SK-N-SH (cell line): ENCODE measurements at regions not wholly inside any gene's neighbourhood (a gene's known extent, or its start where the extent isn't known, plus 50 kb on each side); places are given as distances from the start of the nearest gene placed in this dataset.
A peak's percentile ranks its signal among the peaks of the same experiment; 100 is the strongest.

Source experiments
- CTCF ChIA-PET: fragments of 300-600, 350-600 bp; formaldehyde crosslinking; extraction: SDS; loops from one replicate; lab custom pipeline; 2021; lab: Yijun Ruan, JAX
- POLR2A ChIA-PET: fragments of 350-600 bp; sonication (Branson Sonifier 250); formaldehyde crosslinking; extraction: SDS; loops from one replicate; lab custom pipeline; 2020; ENCODE audit warnings: antibody characterized with exemption, inconsistent platforms; lab: Yijun Ruan, JAX
- DNase-seq: peaks from one replicate; pipeline ENCODE4 v3.0.0; 2012
- H2AFZ ChIP-seq: fragments of 200-600 bp; sonication (generic); 2 replicates; pipeline ENCODE4 v1.8.1; 2016; ENCODE audit warnings: antibody characterized with exemption, mild to moderate bottlenecking, low read depth
- H3F3A ChIP-seq: fragments of 200-600 bp; sonication (generic); replicated peaks from 2 replicates; pipeline ENCODE3; 2016; ENCODE audit warnings: antibody characterized with exemption, mild to moderate bottlenecking; ENCODE audit not compliant: insufficient read depth
- H3K27ac ChIP-seq, 2 experiments: fragments of 200-500 bp in 1 of 2; fragments of 200-600 bp in 1 of 2; sonication (Bioruptor generic) in 1 of 2; sonication (generic), shearing (Covaris generic) in 1 of 2; 2 replicates each; pipeline versions ENCODE4 v1.5.1 to v1.6.1; 2014 to 2016; ENCODE audit warnings: low read depth in 2 of 2, inconsistent platforms in 1 of 2, low read length in 1 of 2, mild to moderate bottlenecking in 1 of 2, mixed read lengths in 1 of 2
- H3K27me3 ChIP-seq: fragments of 200-600 bp; sonication (generic), shearing (Covaris generic); 2 replicates; pipeline ENCODE4 v1.6.1; 2016; ENCODE audit warnings: mixed run types; ENCODE audit not compliant: insufficient read depth
- H3K36me3 ChIP-seq, 2 experiments: fragments of 200-500 bp in 1 of 2; fragments of 200-600 bp in 1 of 2; sonication (Bioruptor generic) in 1 of 2; sonication (generic) in 1 of 2; replicated peaks in 1 of 2; 2 replicates each; pipeline versions ENCODE3 to v1.5.1; 2014 to 2016; ENCODE audit warnings: low read length in 1 of 2, mild to moderate bottlenecking in 1 of 2; ENCODE audit not compliant: insufficient read depth in 2 of 2, control insufficient read depth in 1 of 2
- H3K4me1 ChIP-seq, 2 experiments: fragments of 200-500 bp in 1 of 2; fragments of 200-600 bp in 1 of 2; sonication (Bioruptor generic) in 1 of 2; sonication (generic), shearing (Covaris generic) in 1 of 2; 2 replicates each; pipeline versions ENCODE4 v1.5.1 to v1.6.1; 2014 to 2016; ENCODE audit warnings: low read depth in 1 of 2, low read length in 1 of 2, mixed run types in 1 of 2; ENCODE audit not compliant: insufficient read depth in 2 of 2, control insufficient read depth in 1 of 2
- H3K4me2 ChIP-seq: fragments of 200-600 bp; sonication (generic), shearing (Covaris generic); 2 replicates; pipeline ENCODE4 v1.6.1; 2017; ENCODE audit warnings: mixed run types
- H3K4me3 ChIP-seq, 2 experiments: fragments of 200-500 bp in 1 of 2; fragments of 200-600 bp in 1 of 2; sonication (Bioruptor generic) in 1 of 2; sonication (generic), shearing (Covaris generic) in 1 of 2; 2 replicates each; pipeline versions ENCODE4 v1.5.1 to v1.8.1; 2014 to 2016; ENCODE audit warnings: low read depth in 2 of 2, inconsistent platforms in 1 of 2, low read length in 1 of 2, mild to moderate bottlenecking in 1 of 2, mixed read lengths in 1 of 2, moderate library complexity in 1 of 2
- H3K79me2 ChIP-seq: fragments of 200-600 bp; sonication (generic); 2 replicates; pipeline ENCODE4 v1.8.1; 2017; ENCODE audit warnings: mild to moderate bottlenecking; ENCODE audit not compliant: insufficient read depth
- H3K9ac ChIP-seq: fragments of 200-600 bp; sonication (generic); 2 replicates; pipeline ENCODE4 v1.6.1; 2017; ENCODE audit warnings: mixed run types
- H3K9me2 ChIP-seq: fragments of 200-600 bp; sonication (generic); 2 replicates; pipeline ENCODE4 v1.6.1; 2017; ENCODE audit warnings: mixed run types
- H3K9me3 ChIP-seq: fragments of 200-600 bp; sonication (generic); 2 replicates; pipeline ENCODE4 v1.6.1; 2017; ENCODE audit warnings: mixed run types, mild to moderate bottlenecking, moderate library complexity
- H4K20me1 ChIP-seq: fragments of 200-600 bp; sonication (generic); 2 replicates; pipeline ENCODE4 v1.6.1; 2017; ENCODE audit warnings: mild to moderate bottlenecking, mixed run types; ENCODE audit not compliant: insufficient read depth
- CTCF ChIP-seq: fragments of 200-600 bp; sonication (generic); IDR thresholded peaks from 2 replicates; pipeline ENCODE4 v1.6.1; 2017; ENCODE audit warnings: antibody characterized with exemption, mild to moderate bottlenecking, moderate library complexity
- EZH2phosphoT487 ChIP-seq: fragments of 200-600 bp; sonication (generic); IDR thresholded peaks from 2 replicates; pipeline ENCODE4 v1.6.1; 2017; ENCODE audit warnings: low read depth, mixed run types, mild to moderate bottlenecking, antibody characterized with exemption, moderate library complexity, borderline replicate concordance
- FOSL2 ChIP-seq: IDR thresholded peaks from 2 replicates; pipeline ENCODE4 v1.4.0; 2012; ENCODE audit warnings: low read depth, mild to moderate bottlenecking, moderate library complexity, borderline replicate concordance
- GATA2 ChIP-seq: sonication (generic); formaldehyde crosslinking; IDR thresholded peaks from 2 replicates; pipeline ENCODE4 v1.5.0; 2020; ENCODE audit warnings: mild to moderate bottlenecking, missing genetic modification reagents
- MXI1 ChIP-seq: IDR thresholded peaks from 2 replicates; pipeline ENCODE4 v1.6.1; 2012; ENCODE audit warnings: mild to moderate bottlenecking, low read depth, low read length, improper control_type of control experiment
- RAD21 ChIP-seq: IDR thresholded peaks from 2 replicates; pipeline ENCODE4 v1.6.1; 2012; ENCODE audit warnings: mild to moderate bottlenecking, low read length
- RCOR1 ChIP-seq: fragments of 150-350 bp; IDR thresholded peaks from 2 replicates; pipeline ENCODE4 v1.6.1; 2017; ENCODE audit warnings: antibody characterized with exemption, low read length
- REST ChIP-seq: IDR thresholded peaks from 2 replicates; pipeline ENCODE4 v1.6.1; 2012; ENCODE audit warnings: mild to moderate bottlenecking, low read depth, low read length, moderate library complexity
- RFX5 ChIP-seq: IDR thresholded peaks from 2 replicates; pipeline ENCODE4 v1.6.1; 2012; ENCODE audit warnings: mild to moderate bottlenecking, improper control_type of control experiment, low read length
- TAF1 ChIP-seq: IDR thresholded peaks from 2 replicates; pipeline ENCODE4 v1.6.1; 2012; ENCODE audit warnings: low read depth, mild to moderate bottlenecking, low read length, moderate library complexity, borderline replicate concordance
- TEAD4 ChIP-seq: IDR thresholded peaks from 2 replicates; pipeline ENCODE4 v1.4.0; 2012; ENCODE audit warnings: mild to moderate bottlenecking, borderline replicate concordance; ENCODE audit not compliant: insufficient read depth
- YY1 ChIP-seq: IDR thresholded peaks from 2 replicates; pipeline ENCODE4 v1.4.0; 2012; ENCODE audit warnings: low read depth, mild to moderate bottlenecking
- ZBTB33 ChIP-seq: IDR thresholded peaks from 2 replicates; pipeline ENCODE4 v1.4.0; 2012; ENCODE audit warnings: low read depth, borderline replicate concordance
- WGBS: methylation state at CpG from one replicate; pipeline ENCODE4 v1.1.6; 2017; ENCODE audit warnings: low lambda C conversion rate; 5-methylcytosine and 5-hydroxymethylcytosine counted together

- H3K36me3 ChIP-seq = no peaks in the 10 kb centered on the region
- H3F3A ChIP-seq = no peaks in the 10 kb centered on the region
- H3K4me3 ChIP-seq = no peak overlapping the region
- no peaks in the 10 kb centered on the region for H3K27me3 ChIP-seq
- no peaks in the 10 kb centered on the region for H3K4me1 ChIP-seq
- ChIA-PET CTCF (no interaction called here), POLR2A (no interaction called here)
- WGBS = 14% methylated on average over 1 of the region's 1 CpG
- TF ChIP-seq REST (no peak), RAD21 (peak; percentile 31), RFX5 (no peak), GATA2 (no peak), ZBTB33 (no peak), TEAD4 (no peak), YY1 (no peak), FOSL2 (no peak), MXI1 (no peak), EZH2phosphoT487 (no peak), RCOR1 (no peak), CTCF (peak; percentile 33), TAF1 (no peak)
- H3K79me2 ChIP-seq = no peaks in the 10 kb centered on the region
- H3K9me2 ChIP-seq = no peaks in the 10 kb centered on the region
- no peak for DNase-seq
- H2AFZ ChIP-seq = no peak overlapping the region
- H4K20me1 ChIP-seq = no peaks in the 10 kb centered on the region
- no peak overlapping the region for H3K27ac ChIP-seq
- no peak overlapping the region for H3K4me2 ChIP-seq
- H3K9ac ChIP-seq = no peak overlapping the region
- no peaks in the 10 kb centered on the region for H3K9me3 ChIP-seq
These were observed 119.5 kb upstream of the SNRPN start for GRCh38 chr15:24835301-24835700.
